Mammary epithelial cell (primary cell): ENCODE measurements at regions not wholly inside any gene's neighbourhood (a gene's known extent, or its start where the extent isn't known, plus 50 kb on each side); places are given as distances from the start of the nearest gene placed in this dataset.

ENCODE experiments used
- EZH2 ChIP-seq: IDR thresholded peaks from 2 replicates; pipeline ENCODE4 v1.6.1; 2012; ENCODE audit warnings: low read length, inconsistent platforms, borderline replicate concordance
- TF ChIP-seq, protein P1 (sequence below), 2 donors: IDR thresholded peaks in 1 of 2; conservative IDR thresholded peaks in 1 of 2; 2 replicates each; pipeline ENCODE4 v1.5.1; 2011 to 2012; ENCODE audit warnings: inconsistent platforms in 2 of 2, low read length in 2 of 2, mild to moderate bottlenecking in 2 of 2, control low read depth in 1 of 2, low read depth in 1 of 2; ENCODE audit not compliant: insufficient read depth in 1 of 2; ENCODE audit errors: extremely low read depth in 1 of 2

DNA sequence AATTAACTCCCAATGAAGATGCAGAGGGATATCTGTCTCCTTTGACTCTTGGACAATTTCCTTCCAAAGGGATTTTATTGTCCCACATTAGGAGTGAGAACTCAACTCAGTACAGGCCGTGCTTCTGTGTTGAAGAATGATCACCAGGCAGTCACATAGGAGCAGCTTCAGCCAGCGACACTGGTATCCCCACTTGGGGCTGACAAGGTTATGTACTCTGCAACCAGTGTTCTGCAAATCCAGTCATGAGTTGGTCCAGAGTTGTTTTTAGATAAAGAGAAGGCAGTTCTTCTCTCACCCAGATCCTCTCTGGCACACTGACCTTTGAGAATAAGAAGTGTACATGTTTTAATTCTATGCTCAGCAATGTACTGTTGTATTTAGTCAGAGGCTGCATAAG is 415.8 kb downstream of the SETD4 start:
- TF ChIP-seq, protein P1, sequence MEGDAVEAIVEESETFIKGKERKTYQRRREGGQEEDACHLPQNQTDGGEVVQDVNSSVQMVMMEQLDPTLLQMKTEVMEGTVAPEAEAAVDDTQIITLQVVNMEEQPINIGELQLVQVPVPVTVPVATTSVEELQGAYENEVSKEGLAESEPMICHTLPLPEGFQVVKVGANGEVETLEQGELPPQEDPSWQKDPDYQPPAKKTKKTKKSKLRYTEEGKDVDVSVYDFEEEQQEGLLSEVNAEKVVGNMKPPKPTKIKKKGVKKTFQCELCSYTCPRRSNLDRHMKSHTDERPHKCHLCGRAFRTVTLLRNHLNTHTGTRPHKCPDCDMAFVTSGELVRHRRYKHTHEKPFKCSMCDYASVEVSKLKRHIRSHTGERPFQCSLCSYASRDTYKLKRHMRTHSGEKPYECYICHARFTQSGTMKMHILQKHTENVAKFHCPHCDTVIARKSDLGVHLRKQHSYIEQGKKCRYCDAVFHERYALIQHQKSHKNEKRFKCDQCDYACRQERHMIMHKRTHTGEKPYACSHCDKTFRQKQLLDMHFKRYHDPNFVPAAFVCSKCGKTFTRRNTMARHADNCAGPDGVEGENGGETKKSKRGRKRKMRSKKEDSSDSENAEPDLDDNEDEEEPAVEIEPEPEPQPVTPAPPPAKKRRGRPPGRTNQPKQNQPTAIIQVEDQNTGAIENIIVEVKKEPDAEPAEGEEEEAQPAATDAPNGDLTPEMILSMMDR (conservative IDR thresholded peaks at IDR 0.05 in 1 of 2, IDR thresholded peaks at IDR 0.05 in 1 of 2; ENCODE audit: extremely low read depth in 1 of 2, insufficient read depth in 1 of 2, low read depth in 1 of 2, low read length in 2 of 2): no peak
- TF ChIP-seq EZH2: no peak
